Vagina (tissue), 2 donors: ENCODE measurements at regions not wholly inside any gene's neighbourhood (a gene's known extent, or its start where the extent isn't known, plus 50 kb on each side); places are given as distances from the start of the nearest gene placed in this dataset.

Experiments
- DNase-seq, 2 donors: peaks; one replicate each; pipeline ENCODE4 v3.0.0-alpha.2; 2017; ENCODE audit errors: extremely low spot score in 2 of 2
- H3K27ac ChIP-seq: fragments of 200-600 bp; sonication (generic); one replicate; pipeline ENCODE4 v1.5.1; 2019
- H3K27me3 ChIP-seq: fragments of 200-600 bp; sonication (generic); one replicate; pipeline ENCODE4 v1.5.1; 2019
- H3K36me3 ChIP-seq, 2 donors: fragments of 200-600 bp; sonication (generic); one replicate each; pipeline ENCODE4 v1.5.1; 2017 to 2019
- H3K4me1 ChIP-seq: fragments of 200-600 bp; sonication (generic); one replicate; pipeline ENCODE4 v1.5.1; 2019
- H3K4me3 ChIP-seq, 2 donors: fragments of 200-600 bp; sonication (generic); 1 replicate in 1 of 2; 2 replicates in 1 of 2; pipeline ENCODE4 v1.5.1; 2016 to 2019
- H3K9me3 ChIP-seq: fragments of 200-600 bp; sonication (generic); one replicate; pipeline ENCODE4 v1.5.1; 2019
- CTCF ChIP-seq, 3 experiments: fragments of 450-650 bp in 2 of 3; fragments of 200-600 bp in 1 of 3; sonication (generic) in 1 of 3; IDR thresholded peaks; one replicate each; pipeline ENCODE4 v1.5.1; 2017 to 2019; ENCODE audit warnings: antibody characterized with exemption in 3 of 3, mild to moderate bottlenecking in 2 of 3, moderate library complexity in 2 of 3
- POLR2A ChIP-seq, 2 donors: fragments of 450-650 bp; IDR thresholded peaks; one replicate each; pipeline ENCODE4 v1.6.1; 2017; ENCODE audit warnings: antibody characterized with exemption in 2 of 2, mild to moderate bottlenecking in 2 of 2, moderate library complexity in 2 of 2
- POLR2AphosphoS5 ChIP-seq, 2 donors: sonication (generic); formaldehyde crosslinking; IDR thresholded peaks; one replicate each; pipeline ENCODE4 v1.9.0; 2017; ENCODE audit warnings: antibody characterized with exemption in 2 of 2, mild to moderate bottlenecking in 2 of 2, low read depth in 1 of 2; ENCODE audit not compliant: insufficient read depth in 1 of 2
- intact Hi-C: fragments of 100-400 bp; cut with DNase I; formaldehyde crosslinking; loops from one replicate; pipeline ENCODE4 v1.15.1; 2023

GRCh38 chr13:65411521-65411920 lies 1818.6 kb downstream of the PCDH9 start:
- DNase-seq, result no peak
- no peaks in the 10 kb centered on the region for H3K27me3 ChIP-seq
- intact Hi-C loops, result no loop called here

GRCh38 chr13:65410791-65411190 lies 1819.3 kb downstream of the PCDH9 start:
- Histone ChIP-seq H3K36me3 (no peaks in the 10 kb centered on the region), H3K9me3 (no peaks in the 10 kb centered on the region), H3K27me3 (no peaks in the 10 kb centered on the region), H3K4me1 (no peaks in the 10 kb centered on the region), H3K4me3 (no peak overlapping the region), H3K27ac (no peak overlapping the region)
- no peak for TF ChIP-seq POLR2A (IDR thresholded peaks at IDR 0.05)
- intact Hi-C loops, result no loop called here
- DNase-seq, result no peak

More at GRCh38 chr13:65411521-65411920, 1818.6 kb downstream of the PCDH9 start:
- Histone ChIP-seq H3K4me3 (no peak overlapping the region), H3K9me3 (no peaks in the 10 kb centered on the region), H3K27ac (no peak overlapping the region), H3K4me1 (no peaks in the 10 kb centered on the region), H3K36me3 (no peaks in the 10 kb centered on the region)
- TF ChIP-seq CTCF (IDR thresholded peaks at IDR 0.05) (no peak), POLR2A (IDR thresholded peaks at IDR 0.05) (no peak), POLR2AphosphoS5 (IDR thresholded peaks at IDR 0.05; ENCODE audit: insufficient read depth in 1 of 2, low read depth in 1 of 2) (no peak)

GRCh38 chr13:65401315-65401714 lies 1828.8 kb downstream of the PCDH9 start:
- no peak for TF ChIP-seq POLR2AphosphoS5 (IDR thresholded peaks at IDR 0.05; ENCODE audit: insufficient read depth in 1 of 2, low read depth in 1 of 2)
- no peaks in the 10 kb centered on the region for H3K27me3 ChIP-seq
- H3K27ac ChIP-seq, result no peak overlapping the region
- DNase-seq, result no peak
- no peaks in the 10 kb centered on the region for H3K9me3 ChIP-seq
- H3K36me3 ChIP-seq, result no peaks in the 10 kb centered on the region
- no peaks in the 10 kb centered on the region for H3K4me1 ChIP-seq
- H3K4me3 ChIP-seq, result no peak overlapping the region
- intact Hi-C loops, result no loop called here

GRCh38 chr13:65400702-65401101 lies 1829.4 kb downstream of the PCDH9 start:
- no peaks in the 10 kb centered on the region for H3K27me3 ChIP-seq
- no peaks in the 10 kb centered on the region for H3K9me3 ChIP-seq
- intact Hi-C loops, result no loop called here
- H3K27ac ChIP-seq, result no peak overlapping the region
- H3K36me3 ChIP-seq, result no peaks in the 10 kb centered on the region
- no peaks in the 10 kb centered on the region for H3K4me1 ChIP-seq
- TF ChIP-seq POLR2AphosphoS5 (IDR thresholded peaks at IDR 0.05; ENCODE audit: insufficient read depth in 1 of 2, low read depth in 1 of 2) (no peak), CTCF (IDR thresholded peaks at IDR 0.05) (no peak)
- no peak for DNase-seq
- H3K4me3 ChIP-seq, result no peak overlapping the region

- H3K4me1 ChIP-seq, result no peaks in the 10 kb centered on the region
- no peaks in the 10 kb centered on the region for H3K27me3 ChIP-seq
- no peak for DNase-seq
- H3K36me3 ChIP-seq, result no peaks in the 10 kb centered on the region
- no peaks in the 10 kb centered on the region for H3K9me3 ChIP-seq
- TF ChIP-seq CTCF (IDR thresholded peaks at IDR 0.05) (no peak), POLR2AphosphoS5 (IDR thresholded peaks at IDR 0.05; ENCODE audit: insufficient read depth in 1 of 2, low read depth in 1 of 2) (no peak)
- no peak overlapping the region for H3K27ac ChIP-seq
- H3K4me3 ChIP-seq, result no peak overlapping the region
- intact Hi-C loops, result no loop called here
These were observed 1842.3 kb downstream of the PCDH9 start for GRCh38 chr13:65387743-65388347.

- Histone ChIP-seq H3K4me3 (no peak overlapping the region), H3K27ac (no peak overlapping the region), H3K36me3 (no peaks in the 10 kb centered on the region), H3K4me1 (no peaks in the 10 kb centered on the region), H3K27me3 (no peaks in the 10 kb centered on the region), H3K9me3 (peaks cover 10% of the 10 kb centered on the region)
- TF ChIP-seq CTCF (IDR thresholded peaks at IDR 0.05) (no peak), POLR2A (IDR thresholded peaks at IDR 0.05) (no peak), POLR2AphosphoS5 (IDR thresholded peaks at IDR 0.05; ENCODE audit: insufficient read depth in 1 of 2, low read depth in 1 of 2) (no peak)
- intact Hi-C loops, result no loop called here
- DNase-seq, result no peak
These were observed 1851.1 kb downstream of the PCDH9 start for GRCh38 chr13:65378943-65379519.
